ENCODE measurements at regions not wholly inside any gene's neighbourhood (a gene's known extent, or its start where the extent isn't known, plus 50 kb on each side); places are given as distances from the start of the nearest gene placed in this dataset.

GRCh38 chr16:79543219-79543618, 57.3 kb downstream of the MAF start:
- Mint-ChIP-seq H3K4me1 (no peaks in the 10 kb centered on the region), H3K4me3 (no peak overlapping the region), H3K27me3 (peaks cover 5% of the 10 kb centered on the region), H3K27ac (no peak overlapping the region), H3K9me3 (no peaks in the 10 kb centered on the region), H3K36me3 (ENCODE audit: low read depth) (no peaks in the 10 kb centered on the region)
- CTCF ChIA-PET = no interaction called here
- DNase-seq = no peak
- intact Hi-C loops (cut with micrococcal nuclease) = no loop called here
- POLR2A ChIA-PET = no interaction called here
- TF ChIP-seq, protein P1, sequence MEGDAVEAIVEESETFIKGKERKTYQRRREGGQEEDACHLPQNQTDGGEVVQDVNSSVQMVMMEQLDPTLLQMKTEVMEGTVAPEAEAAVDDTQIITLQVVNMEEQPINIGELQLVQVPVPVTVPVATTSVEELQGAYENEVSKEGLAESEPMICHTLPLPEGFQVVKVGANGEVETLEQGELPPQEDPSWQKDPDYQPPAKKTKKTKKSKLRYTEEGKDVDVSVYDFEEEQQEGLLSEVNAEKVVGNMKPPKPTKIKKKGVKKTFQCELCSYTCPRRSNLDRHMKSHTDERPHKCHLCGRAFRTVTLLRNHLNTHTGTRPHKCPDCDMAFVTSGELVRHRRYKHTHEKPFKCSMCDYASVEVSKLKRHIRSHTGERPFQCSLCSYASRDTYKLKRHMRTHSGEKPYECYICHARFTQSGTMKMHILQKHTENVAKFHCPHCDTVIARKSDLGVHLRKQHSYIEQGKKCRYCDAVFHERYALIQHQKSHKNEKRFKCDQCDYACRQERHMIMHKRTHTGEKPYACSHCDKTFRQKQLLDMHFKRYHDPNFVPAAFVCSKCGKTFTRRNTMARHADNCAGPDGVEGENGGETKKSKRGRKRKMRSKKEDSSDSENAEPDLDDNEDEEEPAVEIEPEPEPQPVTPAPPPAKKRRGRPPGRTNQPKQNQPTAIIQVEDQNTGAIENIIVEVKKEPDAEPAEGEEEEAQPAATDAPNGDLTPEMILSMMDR (IDR thresholded peaks at IDR 0.05) = no peak
- no peak for ATAC-seq (ENCODE audit: low read depth)

GRCh38 chr16:79542237-79542774, 58.2 kb downstream of the MAF start:
- ChIA-PET POLR2A (no interaction called here), CTCF (no interaction called here)
- Mint-ChIP-seq H3K36me3 (ENCODE audit: low read depth) (no peaks in the 10 kb centered on the region), H3K27ac (no peak overlapping the region), H3K4me3 (no peak overlapping the region), H3K27me3 (peaks cover 5% of the 10 kb centered on the region), H3K9me3 (no peaks in the 10 kb centered on the region), H3K4me1 (no peaks in the 10 kb centered on the region)
- no peak for ATAC-seq (ENCODE audit: low read depth)
- intact Hi-C loops (cut with micrococcal nuclease) = no loop called here
- TF ChIP-seq, protein P1 (IDR thresholded peaks at IDR 0.05) = no peak
- DNase-seq = no peak

GRCh38 chr16:79540825-79541595, 59.5 kb downstream of the MAF start:
- ATAC-seq (ENCODE audit: low read depth) = no peak
- Mint-ChIP-seq H3K4me1 (no peaks in the 10 kb centered on the region), H3K27me3 (peaks cover 3% of the 10 kb centered on the region), H3K27ac (no peak overlapping the region), H3K4me3 (no peak overlapping the region), H3K9me3 (no peaks in the 10 kb centered on the region), H3K36me3 (ENCODE audit: low read depth) (no peaks in the 10 kb centered on the region)
- TF ChIP-seq, protein P1 (IDR thresholded peaks at IDR 0.05) = no peak
- ChIA-PET CTCF (no interaction called here), POLR2A (no interaction called here)
- intact Hi-C loops (cut with micrococcal nuclease) = no loop called here
- no peak for DNase-seq

DNA sequence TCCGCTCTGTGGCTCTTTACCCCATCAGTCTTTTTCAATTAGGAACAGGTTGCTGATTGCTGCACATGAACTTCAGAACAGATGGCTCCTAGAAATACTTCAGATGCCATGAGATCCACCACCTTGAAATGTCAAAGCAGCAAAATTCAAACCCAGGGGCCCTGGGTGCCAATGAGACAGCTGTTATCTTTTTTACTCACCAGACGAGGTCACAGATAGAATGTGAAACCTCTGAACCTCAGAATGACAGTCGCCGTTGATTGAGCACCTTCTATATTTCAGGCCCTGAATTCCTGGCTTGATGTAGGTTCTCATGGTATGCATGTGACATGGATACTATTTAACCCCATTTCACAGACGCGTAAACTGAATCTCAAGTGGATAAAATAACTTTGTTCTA, 63.0 kb downstream of the MAF start:
- intact Hi-C loops (cut with micrococcal nuclease) = no loop called here
- TF ChIP-seq, protein P1 (IDR thresholded peaks at IDR 0.05) = no peak
- DNase-seq = no peak
- Mint-ChIP-seq H3K9me3 (no peaks in the 10 kb centered on the region), H3K27ac (no peak overlapping the region), H3K36me3 (ENCODE audit: low read depth) (no peaks in the 10 kb centered on the region), H3K27me3 (no peaks in the 10 kb centered on the region), H3K4me3 (no peak overlapping the region), H3K4me1 (no peaks in the 10 kb centered on the region)
- ATAC-seq (ENCODE audit: low read depth) = no peak
- ChIA-PET CTCF (no interaction called here), POLR2A (no interaction called here)

DNA sequence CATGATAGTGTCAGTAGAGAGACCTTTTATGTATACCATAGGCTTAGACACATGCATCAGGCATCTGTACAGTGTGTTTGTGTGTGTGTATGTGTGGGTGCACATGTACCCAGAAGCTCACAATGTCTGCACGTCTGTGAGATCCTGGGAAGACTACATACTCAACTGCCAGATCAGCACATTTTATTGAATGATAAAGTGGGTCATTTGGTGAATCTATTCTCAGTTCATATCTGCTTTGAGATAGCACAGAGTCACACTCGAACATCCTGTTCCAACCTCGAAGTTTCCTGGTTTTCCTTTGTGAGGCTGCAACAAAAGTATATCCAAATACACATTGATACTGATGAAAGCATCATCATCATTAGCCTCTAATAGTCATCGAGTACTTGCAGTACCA, 63.6 kb downstream of the MAF start:
- H3K27me3 Mint-ChIP-seq = no peaks in the 10 kb centered on the region
- no peaks in the 10 kb centered on the region for H3K9me3 Mint-ChIP-seq
- TF ChIP-seq, protein P1 (IDR thresholded peaks at IDR 0.05) = no peak
- H3K36me3 Mint-ChIP-seq (ENCODE audit: low read depth) = no peaks in the 10 kb centered on the region
- H3K27ac Mint-ChIP-seq = no peak overlapping the region
- ATAC-seq (ENCODE audit: low read depth) = no peak
- CTCF ChIA-PET = no interaction called here
- no peak for DNase-seq
- no peak overlapping the region for H3K4me3 Mint-ChIP-seq
- intact Hi-C loops (cut with micrococcal nuclease) = no loop called here
- H3K4me1 Mint-ChIP-seq = no peaks in the 10 kb centered on the region
- POLR2A ChIA-PET = no interaction called here
